ENCODE measurements at regions not wholly inside any gene's neighbourhood (a gene's known extent, or its start where the extent isn't known, plus 50 kb on each side); places are given as distances from the start of the nearest gene placed in this dataset.

DNA sequence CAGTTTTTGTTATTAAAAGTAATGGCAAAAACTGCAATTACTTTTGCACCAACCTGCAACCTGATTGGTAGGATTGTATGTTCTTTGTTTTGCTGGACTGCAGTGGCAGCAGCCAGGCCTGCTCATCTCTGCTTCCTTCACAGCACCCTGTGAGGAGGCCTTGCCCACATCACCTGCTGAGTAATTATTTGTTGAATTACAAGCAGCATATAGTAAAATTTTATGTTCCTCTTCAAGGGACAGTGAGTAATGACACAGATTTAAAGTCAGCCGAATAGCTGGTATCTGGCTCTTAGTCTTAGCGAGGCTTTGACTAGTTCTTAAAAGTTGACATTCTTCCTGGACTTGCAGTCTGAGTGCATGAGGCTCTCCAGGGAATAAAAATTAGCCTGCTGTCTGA is 435.1 kb downstream of the PRDM2 start:
- Histone ChIP-seq H3K27ac (ENCODE audit: low read length) (no peak overlapping the region), H3K9me3 (ENCODE audit: control insufficient read depth, insufficient read depth, low read length) (no peaks in the 10 kb centered on the region), H3K4me3 (ENCODE audit: low read length) (no peak overlapping the region), H3K36me3 (ENCODE audit: control insufficient read depth, insufficient read depth, low read length) (no peaks in the 10 kb centered on the region), H3K4me1 (ENCODE audit: control insufficient read depth, insufficient read depth, low read length) (no peaks in the 10 kb centered on the region), H3K27me3 (ENCODE audit: control insufficient read depth, insufficient read depth, low read length) (no peaks in the 10 kb centered on the region)
- Mint-ChIP-seq H3K27ac (no peak overlapping the region), H3K9me3 (no peaks in the 10 kb centered on the region), H3K27me3 (ENCODE audit: low read depth in 2 of 2) (peaks cover 0 to 24% of the 10 kb centered on the region in 2 donors), H3K36me3 (no peaks in the 10 kb centered on the region), H3K4me1 (no peaks in the 10 kb centered on the region), H3K4me3 (no peak overlapping the region)
- intact Hi-C loops (cut with micrococcal nuclease): no loop called here
- ATAC-seq (no peak), DNase-seq (no peak)
- TF ChIP-seq, protein P1, sequence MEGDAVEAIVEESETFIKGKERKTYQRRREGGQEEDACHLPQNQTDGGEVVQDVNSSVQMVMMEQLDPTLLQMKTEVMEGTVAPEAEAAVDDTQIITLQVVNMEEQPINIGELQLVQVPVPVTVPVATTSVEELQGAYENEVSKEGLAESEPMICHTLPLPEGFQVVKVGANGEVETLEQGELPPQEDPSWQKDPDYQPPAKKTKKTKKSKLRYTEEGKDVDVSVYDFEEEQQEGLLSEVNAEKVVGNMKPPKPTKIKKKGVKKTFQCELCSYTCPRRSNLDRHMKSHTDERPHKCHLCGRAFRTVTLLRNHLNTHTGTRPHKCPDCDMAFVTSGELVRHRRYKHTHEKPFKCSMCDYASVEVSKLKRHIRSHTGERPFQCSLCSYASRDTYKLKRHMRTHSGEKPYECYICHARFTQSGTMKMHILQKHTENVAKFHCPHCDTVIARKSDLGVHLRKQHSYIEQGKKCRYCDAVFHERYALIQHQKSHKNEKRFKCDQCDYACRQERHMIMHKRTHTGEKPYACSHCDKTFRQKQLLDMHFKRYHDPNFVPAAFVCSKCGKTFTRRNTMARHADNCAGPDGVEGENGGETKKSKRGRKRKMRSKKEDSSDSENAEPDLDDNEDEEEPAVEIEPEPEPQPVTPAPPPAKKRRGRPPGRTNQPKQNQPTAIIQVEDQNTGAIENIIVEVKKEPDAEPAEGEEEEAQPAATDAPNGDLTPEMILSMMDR (IDR thresholded peaks at IDR 0.05): no peak
- 83% methylated on average over 2 of the region's 2 CpGs for whole genome bisulfite sequencing (ENCODE audit: insufficient coverage)

DNA sequence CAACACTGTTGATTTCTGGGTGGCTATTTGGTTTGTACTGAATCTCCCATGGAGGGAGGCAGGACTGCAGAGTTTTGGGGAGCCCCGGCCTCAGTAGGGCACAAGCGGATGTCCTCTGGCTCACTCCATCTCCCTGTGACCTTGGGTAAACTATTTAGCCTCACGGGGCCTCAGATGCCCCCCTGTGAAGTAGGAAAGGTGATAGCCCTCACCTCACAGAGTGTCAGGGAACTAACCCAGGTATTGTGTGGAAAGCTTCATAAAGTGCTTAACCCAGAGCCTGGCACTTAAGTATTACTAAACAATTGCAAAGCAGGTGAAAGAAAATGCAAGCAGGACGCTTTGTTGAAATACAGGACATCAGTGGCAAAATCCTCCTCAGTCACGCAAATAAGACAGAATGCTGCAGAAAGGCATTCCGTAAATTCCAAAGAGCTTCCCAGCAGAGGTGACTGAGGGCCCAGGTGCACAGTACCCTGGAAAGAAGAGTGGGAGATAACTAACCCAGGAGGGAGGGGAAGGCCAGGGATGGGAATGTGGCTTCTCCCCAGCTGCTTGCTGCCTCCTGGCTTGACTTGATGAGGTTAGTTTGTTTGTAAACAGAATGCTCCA is 436.3 kb downstream of the PRDM2 start:
- no peak for DNase-seq
- Mint-ChIP-seq H3K36me3 (no peaks in the 10 kb centered on the region), H3K9me3 (no peaks in the 10 kb centered on the region), H3K27me3 (ENCODE audit: low read depth in 2 of 2) (peaks cover 0 to 16% of the 10 kb centered on the region in 2 donors), H3K27ac (no peak overlapping the region), H3K4me1 (no peaks in the 10 kb centered on the region), H3K4me3 (no peak overlapping the region)
- TF ChIP-seq, protein P1 (IDR thresholded peaks at IDR 0.05): no peak
- no peak for ATAC-seq
- Histone ChIP-seq H3K27me3 (ENCODE audit: control insufficient read depth, insufficient read depth, low read length) (no peaks in the 10 kb centered on the region), H3K4me1 (ENCODE audit: control insufficient read depth, insufficient read depth, low read length) (no peaks in the 10 kb centered on the region), H3K4me3 (ENCODE audit: low read length) (no peak overlapping the region), H3K9me3 (ENCODE audit: control insufficient read depth, insufficient read depth, low read length) (no peaks in the 10 kb centered on the region), H3K27ac (ENCODE audit: low read length) (no peak overlapping the region), H3K36me3 (ENCODE audit: control insufficient read depth, insufficient read depth, low read length) (no peaks in the 10 kb centered on the region)
- 59% methylated on average over 5 of the region's 6 CpGs for WGBS (ENCODE audit: insufficient coverage)
- intact Hi-C loops (cut with micrococcal nuclease): no loop called here

DNA sequence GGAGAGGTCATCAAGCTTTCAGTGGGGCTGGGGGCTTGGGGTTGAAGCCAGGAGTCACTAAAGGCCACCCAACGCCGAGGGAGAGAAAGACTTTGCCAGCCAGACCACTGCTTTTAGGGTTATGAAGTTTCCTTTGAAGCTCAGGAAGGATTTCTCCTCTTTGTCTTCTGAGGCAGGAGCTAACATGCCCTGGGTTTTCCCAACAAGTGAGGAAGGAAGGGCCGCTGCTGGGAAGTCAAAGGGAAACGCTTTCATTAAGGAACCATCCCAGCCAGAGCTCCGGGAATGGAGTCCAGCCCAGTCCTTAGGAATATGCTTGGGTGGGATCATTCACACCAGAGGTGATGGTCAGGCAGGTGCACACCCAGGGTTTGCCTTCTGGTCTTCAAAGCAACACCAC is 436.9 kb downstream of the PRDM2 start:
- no peaks in the 10 kb centered on the region for H3K36me3 ChIP-seq (ENCODE audit: control insufficient read depth, insufficient read depth, low read length)
- no peaks in the 10 kb centered on the region for H3K4me1 ChIP-seq (ENCODE audit: control insufficient read depth, insufficient read depth, low read length)
- no peaks in the 10 kb centered on the region for H3K9me3 ChIP-seq (ENCODE audit: control insufficient read depth, insufficient read depth, low read length)
- intact Hi-C loops (cut with micrococcal nuclease): no loop called here
- Mint-ChIP-seq H3K4me1 (no peaks in the 10 kb centered on the region), H3K4me3 (no peak overlapping the region), H3K36me3 (no peaks in the 10 kb centered on the region), H3K27ac (no peak overlapping the region), H3K9me3 (no peaks in the 10 kb centered on the region), H3K27me3 (ENCODE audit: low read depth in 2 of 2) (peaks cover 0 to 10% of the 10 kb centered on the region in 2 donors)
- DNase-seq (no peak), ATAC-seq (no peak)
- H3K27ac ChIP-seq (ENCODE audit: low read length): no peak overlapping the region
- 54% methylated on average over 5 of the region's 5 CpGs for WGBS (ENCODE audit: insufficient coverage)
- TF ChIP-seq, protein P1 (IDR thresholded peaks at IDR 0.05): no peak
- no peak overlapping the region for H3K4me3 ChIP-seq (ENCODE audit: low read length)
- no peaks in the 10 kb centered on the region for H3K27me3 ChIP-seq (ENCODE audit: control insufficient read depth, insufficient read depth, low read length)
